Right kidney (tissue), 1 donor: ENCODE measurements at regions not wholly inside any gene's neighbourhood (a gene's known extent, or its start where the extent isn't known, plus 50 kb on each side); places are given as distances from the start of the nearest gene placed in this dataset.

Experiments
- DNase-seq: peaks from one replicate; pipeline ENCODE4 v3.0.0-alpha.2; 2016

DNA sequence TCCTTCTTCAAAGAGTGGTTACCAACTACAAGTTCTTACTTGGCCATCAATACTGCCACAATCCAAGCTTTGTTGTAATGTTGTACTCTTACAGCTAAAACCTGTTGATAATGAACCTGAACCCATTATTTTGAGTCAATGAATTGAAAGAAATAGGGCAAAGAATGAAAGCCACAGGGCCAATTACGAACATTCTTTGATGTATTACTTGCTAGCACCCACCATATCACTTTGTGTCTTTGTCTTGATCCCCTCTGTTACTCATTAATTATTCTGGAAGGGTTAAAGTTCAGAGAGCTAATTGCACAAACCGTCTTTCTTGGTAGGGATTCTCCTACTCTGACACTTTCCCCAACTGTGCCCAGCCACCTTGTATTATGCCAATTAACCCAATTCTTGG lies 53.2 kb upstream of the TFEC start:
- no peak for DNase-seq

DNA sequence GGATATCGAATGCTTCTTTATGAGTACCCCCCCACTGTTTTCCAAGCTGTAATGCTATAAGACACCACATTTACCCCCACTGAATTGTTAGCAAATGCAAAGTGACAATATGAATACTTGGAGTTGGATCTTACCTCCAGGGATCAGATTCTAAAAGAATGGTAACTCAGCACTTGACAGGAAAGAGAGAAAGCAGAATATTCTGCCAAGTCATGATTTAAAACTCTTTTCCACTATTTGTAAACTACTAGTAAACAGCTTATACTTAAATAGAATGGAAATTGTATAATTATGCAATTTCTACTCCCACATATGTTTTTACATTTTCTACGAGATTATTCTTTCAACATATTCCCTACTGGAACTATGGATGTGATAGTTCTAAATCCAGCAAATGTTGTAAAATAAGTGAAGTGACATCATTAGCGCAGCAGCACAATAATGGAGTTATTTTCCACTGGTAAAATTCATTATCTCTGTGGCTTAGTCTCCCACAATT lies 56.0 kb upstream of the TFEC start:
- no peak for DNase-seq

DNA sequence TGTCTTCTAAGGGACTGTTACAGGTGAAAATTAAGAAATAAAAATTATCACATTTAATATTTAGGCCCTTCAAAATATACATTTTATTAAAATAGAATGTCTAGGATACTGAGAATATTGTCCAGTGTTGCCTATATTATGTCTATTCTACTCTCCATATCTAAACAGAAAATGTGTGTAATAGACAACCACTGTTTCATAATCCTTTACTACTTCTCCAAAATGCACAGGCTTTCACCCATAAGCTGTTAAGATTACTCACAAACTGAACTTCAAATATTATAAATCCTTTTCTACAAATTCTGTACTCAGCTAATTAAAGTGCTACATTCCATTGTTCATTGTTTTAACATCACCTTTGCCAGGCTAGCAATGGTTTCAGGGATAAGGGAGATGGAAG lies 56.7 kb upstream of the TFEC start:
- no peak for DNase-seq

DNA sequence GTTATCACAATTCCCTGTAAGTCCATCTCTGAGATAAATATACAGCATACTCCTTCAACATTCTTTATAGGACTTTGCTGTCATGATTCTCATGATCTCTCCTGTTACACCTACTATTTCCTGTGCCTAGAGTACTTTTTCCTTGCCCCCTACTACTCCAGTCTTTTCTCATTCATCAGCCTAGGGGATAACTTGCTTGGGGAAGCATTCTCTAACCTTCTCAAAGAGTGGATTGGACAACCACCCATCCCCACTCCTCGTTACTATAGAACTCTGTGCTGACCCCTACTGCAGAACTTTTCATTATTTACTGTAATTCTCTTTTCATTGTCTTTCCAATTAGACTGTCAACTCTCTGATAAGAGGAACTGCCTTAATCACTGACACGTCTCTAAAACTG lies 57.4 kb upstream of the TFEC start:
- no peak for DNase-seq

DNA sequence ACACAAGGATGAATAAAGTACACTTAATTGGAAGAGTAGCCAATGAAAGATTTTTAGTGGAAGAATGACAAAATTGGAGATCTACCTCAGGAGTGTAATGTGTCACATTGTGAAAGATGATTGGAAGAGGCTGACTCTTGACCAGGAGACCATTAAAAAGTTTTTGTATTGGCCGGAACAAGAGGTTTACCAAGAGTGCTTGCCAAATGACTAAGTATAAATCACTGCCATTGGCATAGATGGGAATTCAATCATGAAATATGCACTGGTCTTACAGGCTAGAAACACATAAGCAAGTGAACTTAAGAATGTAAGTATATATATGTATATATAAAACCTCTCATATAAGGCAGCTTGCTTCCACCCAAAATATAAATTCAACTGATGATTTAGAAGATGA lies 58.7 kb upstream of the TFEC start:
- no peak for DNase-seq

DNA sequence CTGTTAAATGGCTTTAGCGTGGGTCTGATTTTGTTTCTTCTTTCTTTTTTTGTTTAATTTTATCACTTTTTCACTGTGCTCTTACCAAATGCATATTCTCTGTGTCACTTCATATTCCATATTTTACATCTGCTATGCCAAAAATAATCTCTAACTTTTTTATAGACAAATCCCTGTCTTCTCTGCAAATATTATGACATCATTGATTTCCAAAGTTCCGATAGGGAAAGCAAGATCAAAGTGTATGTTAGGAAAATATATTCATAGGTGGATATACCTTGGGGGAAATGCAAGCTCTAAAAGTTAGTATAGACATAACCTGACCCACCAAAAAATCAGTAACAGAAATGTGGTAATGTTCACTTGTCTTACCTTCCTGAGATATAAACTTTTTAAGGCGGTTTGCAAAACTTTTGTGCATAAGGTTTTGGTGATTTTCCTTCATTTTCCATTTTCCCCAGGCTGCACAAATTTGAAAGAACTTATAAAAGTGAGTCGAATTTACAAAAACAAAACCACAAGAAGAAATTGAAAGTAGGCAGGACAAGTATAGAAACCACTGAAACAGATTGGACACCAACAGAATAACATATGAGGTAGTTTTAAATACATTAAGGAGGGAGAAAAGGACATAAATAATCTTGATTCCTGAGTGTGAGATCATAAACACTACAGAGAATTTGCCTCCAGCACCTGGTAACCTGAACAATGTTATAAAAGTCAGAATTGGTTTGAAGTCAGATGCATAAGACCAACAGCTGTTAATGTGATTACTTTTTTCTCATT lies 63.1 kb upstream of the TFEC start:
- DNase-seq: no peak

DNA sequence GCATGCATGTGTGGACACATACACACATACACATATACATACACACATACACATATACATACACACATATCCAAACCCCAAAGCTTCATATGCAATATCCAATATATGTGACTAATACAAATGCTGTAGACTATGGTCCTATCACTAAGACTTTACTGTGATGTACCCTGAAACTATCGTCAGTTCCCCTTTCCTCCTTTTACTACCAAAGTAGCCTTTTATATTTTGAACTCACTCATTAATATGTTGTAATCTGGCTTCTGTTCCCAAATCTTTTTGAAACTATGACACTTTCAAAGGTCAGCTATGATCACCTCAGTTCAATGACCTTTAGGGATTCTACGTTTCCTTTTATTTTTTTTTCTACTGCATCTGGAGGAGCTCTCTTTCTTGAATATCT lies 64.8 kb upstream of the TFEC start:
- DNase-seq: no peak

DNA sequence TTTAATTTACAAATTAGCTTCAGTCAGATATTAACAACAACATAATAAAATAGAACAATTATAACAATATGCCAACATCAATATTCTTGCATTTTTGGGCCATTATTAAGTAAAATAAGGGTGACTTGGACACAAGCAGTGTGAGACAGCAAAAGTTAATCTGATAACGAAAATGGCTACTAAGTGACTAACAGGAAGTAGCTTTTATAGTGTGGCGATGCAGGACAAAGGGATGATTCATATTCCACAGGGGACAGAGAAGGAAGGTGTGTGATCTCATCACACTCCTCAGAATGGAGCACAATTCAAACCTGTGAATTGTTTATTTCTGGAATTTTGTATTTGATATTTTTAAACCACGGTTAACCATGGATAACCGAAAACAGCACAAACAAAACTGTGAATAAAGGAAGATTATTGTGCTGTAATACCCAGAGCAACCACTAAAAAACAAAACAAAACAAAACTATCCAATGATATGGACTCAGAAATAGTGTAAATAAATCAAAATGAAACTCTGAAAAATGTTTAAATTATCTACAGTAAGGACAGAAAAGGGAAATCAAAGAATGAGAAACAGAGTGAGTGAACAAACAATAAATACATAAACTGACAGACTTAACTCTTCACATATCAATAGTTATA lies 66.9 kb upstream of the TFEC start:
- no peak for DNase-seq

DNA sequence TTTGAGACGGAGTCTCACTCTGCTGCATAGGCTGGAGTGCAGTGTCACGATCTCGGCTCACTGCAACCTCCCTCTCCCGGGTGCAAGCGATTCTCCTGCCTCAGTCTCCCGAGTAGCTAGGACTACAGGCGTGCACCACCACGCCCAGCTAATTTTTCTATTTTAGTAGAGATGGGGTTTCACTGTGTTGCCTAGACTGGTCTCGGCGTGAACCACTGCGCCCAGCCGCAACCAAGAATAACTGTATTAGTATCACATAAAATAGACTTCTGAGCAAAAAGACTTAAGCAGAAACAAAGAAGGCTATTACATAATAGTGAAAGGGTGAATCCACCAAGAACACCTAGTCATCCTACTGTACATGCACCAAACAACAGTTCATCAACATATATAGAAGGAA lies 67.6 kb upstream of the TFEC start:
- DNase-seq: no peak

DNA sequence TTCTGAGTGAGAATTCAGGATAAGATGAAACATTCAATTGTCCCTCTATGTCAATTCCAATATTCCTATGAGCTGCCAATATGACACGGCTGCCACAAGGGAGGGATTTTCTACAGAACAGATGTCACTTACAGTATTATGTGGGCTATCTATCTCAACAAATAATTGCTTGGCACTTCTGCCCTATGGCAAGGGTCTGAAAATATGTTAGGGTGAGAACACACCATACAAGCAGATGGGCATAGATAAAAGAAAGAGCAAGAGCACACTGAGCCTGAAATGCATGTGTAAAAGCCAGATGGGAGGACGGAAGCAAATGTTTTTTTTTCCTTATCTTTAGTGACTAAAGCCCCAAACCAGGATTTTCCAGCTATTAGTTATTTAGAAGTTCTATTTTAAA lies 70.1 kb upstream of the TFEC start:
- no peak for DNase-seq

DNA sequence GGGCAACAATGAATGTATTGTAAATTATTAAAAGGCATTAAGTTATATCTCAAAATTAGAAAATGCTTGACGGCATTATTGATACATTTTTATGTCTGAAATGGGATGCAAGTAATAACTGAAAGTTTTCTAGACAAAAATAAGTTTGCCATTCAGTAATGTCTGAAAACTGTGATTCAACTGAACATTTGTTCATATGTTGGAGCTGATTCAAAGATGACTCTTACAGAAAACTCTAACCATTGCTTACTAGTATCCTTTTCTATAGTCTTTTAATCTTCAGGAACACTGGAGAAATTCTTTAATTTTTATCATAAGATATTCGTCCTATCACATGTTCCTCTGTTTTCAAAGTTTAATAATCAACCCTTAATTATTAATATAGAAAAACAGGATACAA lies 71.1 kb upstream of the TFEC start:
- DNase-seq: no peak

DNA sequence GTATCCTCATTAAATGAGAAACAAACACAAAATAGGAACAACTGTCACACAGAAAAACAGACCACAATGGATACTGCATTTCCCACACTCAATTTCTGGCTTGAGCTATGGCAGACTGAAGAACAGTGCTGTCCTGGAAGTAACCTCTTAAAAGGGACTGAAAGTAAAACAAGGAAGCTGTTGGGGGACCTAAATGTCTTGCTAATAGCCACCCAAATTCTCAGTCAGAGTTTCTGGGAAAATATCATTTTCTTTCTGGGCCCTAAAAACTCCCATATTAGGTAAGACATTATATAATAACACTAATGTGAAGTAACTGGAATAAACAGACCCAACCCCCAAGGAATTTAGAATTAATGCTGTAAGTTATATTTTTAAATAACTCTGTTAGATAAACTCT lies 80.9 kb upstream of the TFEC start:
- no peak for DNase-seq

DNA sequence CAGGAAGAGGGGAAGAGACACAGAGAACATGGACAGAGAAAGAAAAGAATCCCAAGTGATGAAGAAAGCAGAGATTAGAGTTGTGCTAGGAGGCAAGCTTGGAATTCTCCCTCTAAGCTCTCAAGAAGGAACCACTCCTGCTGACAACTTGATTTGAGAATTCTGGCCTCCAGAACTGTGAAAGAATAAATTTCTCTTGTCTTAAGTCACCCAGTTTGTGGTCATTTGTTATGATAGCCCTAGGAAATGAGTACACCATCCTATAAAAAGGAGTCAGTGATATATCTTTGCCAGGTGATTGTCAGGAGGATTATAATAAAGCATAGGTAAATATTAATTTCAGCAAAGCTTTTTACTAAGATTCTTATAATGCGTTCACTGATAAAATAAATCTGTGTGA lies 82.7 kb upstream of the TFEC start:
- DNase-seq: no peak

DNA sequence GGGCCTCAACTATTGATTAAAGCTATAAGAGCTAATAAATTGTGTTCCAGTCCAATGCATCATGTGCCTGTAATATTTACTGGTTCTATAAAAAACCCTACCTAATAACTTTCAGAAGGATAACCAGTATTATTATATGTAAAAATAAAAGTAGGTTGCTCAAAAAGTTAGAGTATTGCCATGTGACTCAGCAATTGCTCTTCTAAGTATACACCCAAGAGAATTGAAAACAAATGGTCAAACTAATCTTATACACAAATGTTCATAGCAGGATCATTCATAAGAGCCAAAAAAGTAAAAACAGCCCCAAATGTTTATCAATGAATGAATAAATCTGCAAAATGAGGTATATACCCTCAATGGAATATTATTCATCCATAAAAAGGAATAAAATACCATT lies 89.5 kb upstream of the TES start:
- no peak for DNase-seq

DNA sequence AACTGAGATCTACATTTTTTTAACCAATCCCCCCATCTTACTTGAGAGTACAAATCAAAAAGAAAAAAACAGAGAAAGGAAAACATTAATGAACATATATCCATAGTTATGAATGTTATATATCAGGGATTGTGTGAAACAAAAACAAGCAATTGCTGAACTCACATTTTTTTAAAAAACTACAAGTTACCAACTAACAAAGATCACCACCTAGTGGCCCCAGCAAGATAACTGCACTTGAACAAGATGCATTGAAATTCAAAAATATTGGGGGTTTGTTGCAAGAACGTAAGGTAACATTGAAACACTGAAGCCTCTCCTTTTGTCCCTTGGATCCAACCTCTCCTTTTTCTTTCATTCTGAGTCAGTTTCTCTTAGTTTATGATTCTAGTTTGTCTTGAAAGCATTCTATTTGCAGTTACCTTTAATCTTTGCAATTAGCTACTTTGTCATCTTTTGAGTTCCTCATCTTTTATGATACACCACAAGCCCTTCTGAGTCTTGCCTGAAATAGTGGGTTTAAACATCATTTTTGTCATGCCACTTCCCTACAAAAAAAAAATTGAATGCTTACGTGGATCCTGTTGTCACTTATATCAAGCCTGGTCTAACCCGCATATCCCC lies 87.3 kb upstream of the TES start:
- DNase-seq: peak; percentile 5

DNA sequence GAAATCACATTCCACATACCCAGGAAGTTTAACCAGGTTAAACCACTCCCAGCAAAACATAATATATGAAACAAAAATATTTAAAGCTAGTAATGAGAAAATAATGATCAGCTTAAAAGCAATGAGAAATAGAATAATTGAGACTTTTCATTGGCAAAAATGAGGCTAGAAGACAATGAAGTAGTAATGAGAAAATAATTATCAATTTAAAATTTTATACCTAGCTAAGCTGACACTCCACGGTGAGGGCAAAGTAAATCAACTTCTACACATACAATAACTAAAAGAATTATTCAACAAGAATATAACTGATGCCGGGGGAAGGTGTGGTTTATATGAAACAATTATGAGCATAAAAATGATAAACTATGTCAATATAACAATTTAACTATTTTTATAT lies 82.2 kb upstream of the TES start:
- DNase-seq: no peak

DNA sequence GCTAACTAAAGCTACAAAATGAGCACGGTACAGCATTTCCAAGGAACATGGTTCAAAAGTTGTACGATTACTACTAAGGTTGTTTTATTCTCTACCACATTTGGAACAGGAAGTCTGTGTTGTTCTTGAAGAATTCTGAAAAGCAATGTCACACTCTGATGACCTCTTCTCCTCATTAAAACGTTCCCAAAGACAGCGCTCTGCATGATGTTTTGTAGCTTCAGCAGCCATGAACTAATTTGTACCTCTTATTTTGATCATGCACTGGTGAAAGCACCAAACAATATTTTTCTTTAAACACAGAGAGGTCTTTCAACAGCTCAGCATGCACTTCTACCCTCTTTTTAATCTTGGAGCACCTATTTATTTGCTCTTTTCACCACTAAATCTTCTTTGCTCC lies 75.0 kb upstream of the TES start:
- DNase-seq: no peak

DNA sequence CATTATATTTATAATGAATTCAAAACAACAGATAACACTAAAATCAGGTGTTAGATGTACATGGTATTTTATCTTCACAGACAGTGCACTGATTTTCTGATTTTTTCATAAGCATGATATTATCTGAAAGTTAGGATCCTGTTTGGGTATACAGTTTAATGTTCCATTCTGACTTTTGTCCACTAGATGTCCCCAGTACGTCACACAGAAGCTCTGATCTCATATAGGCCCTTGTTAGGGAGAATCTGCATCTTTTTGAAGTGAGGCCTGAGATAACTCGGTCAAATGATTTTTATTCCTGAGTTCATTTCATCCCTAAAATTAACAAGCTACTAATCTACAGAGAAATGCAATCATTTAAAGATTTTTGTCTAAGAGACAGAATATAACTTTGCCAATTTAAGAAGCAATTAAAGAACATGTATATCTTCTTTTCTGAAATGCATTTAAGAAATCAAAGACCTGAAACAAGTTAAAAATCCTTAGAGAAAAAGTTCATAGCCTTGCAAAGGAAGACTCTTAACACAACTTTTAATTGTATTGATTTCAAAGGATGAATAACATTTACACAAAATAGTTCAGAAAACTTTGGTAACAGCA lies 72.0 kb upstream of the TES start:
- no peak for DNase-seq

DNA sequence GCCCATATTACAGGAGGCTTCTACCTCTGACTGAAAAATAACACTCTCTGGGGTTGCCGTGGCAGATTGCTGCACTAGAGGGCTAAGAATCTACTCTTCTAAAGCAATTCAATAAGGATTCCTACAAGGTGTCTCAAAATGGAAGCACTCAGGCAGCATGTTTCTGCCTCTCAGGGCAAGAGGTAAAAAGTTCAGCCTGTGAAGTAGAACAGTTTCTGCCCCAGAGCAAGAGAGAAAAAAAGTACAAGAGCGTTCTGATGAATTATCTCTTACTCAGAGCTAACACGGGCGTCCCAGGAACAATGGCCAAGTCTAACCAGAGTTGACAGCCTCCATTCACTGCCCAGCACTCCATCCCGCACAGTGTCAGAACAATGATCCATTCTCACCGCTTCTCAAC lies 71.3 kb upstream of the TES start:
- no peak for DNase-seq

DNA sequence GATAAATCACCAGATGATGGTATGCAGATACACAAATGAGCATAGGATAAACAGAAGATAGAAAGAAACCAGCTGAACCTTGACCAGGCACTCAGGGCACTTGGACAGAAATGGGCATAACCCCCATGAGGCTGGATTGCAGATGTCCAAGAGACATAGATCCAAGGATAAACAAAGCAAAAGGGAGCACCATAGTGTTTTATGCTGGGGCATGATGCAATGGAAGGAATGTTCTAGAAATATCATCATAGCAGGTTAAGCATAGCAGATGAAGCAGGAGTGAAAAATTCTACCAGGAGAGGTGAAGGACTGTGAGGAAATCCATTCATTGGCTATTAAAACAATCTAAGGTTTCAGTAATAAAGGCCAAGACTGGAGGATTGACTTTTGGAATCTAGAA lies 70.5 kb upstream of the TES start:
- no peak for DNase-seq

DNA sequence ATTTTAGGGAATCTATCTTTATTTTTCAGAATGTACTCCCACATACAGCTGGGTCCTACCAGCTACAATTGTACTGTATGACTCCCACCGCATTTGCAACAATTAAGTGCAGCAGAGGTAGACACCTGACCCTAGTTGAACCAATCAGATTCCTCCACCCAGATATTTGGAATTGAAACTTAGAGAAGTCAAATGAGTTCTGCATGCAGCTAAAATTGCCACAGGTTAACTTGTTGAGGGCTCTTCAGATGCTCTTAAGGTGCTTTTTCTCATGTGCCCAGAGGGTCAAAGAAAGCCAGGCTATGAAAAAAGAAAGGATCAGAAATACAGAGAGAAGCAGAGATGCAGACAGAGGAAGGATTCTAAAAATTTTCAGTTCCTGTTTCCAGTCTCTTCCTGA lies 68.0 kb upstream of the TES start:
- DNase-seq: no peak

DNA sequence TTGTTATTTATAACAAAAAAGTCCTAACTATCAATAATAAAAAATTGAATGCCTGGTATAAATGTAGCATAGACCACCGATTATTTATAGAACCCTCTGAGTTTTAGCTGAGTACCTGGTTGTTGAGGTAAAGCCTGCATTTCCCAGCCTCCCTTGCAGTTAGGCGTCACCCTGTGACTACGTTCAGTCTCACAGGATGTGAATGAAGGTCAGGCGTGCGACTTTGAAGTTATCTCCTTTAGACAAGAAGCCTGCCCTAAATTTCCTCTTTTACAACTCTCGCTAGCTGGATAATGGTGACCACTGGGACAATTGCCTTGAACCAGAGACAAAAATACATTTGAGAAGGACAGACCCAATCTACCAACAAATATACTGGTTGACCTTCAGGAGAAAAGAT lies 67.5 kb upstream of the TES start:
- DNase-seq: no peak

DNA sequence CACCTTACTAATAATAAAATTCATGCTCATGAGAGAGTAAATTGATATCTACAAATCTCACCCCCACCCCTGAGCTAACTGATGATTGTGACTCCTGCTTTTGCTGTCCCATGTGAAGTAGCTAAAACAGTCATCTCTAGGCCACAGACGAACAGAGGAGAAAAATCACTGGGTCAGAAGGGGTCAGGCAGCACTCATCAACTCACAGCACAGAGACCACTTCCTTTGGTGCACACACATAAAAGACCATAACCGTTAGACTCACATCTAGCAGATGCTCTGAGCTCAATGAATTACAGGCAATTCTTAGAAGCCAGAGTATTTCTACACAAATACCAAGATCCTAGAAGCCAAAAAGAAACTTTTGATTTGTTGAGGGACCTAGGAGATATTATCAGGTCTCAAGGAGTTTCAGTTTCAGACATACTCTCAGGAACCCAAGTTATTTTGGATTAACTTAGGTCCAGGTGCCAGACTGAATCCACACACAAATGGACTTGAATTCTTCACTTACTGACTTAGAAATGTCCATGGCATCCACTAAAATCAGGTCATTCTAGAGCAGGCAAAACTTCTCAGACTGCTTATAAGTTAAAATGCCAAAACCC lies 65.0 kb upstream of the TES start:
- DNase-seq: no peak
